Smooth muscle cell (in vitro differentiated cells): ENCODE measurements at regions not wholly inside any gene's neighbourhood (a gene's known extent, or its start where the extent isn't known, plus 50 kb on each side); places are given as distances from the start of the nearest gene placed in this dataset.

Experiments
- DNase-seq: peaks from one replicate; lab custom pipeline; 2025; ENCODE audit not compliant: unreplicated experiment; lab: John Stamatoyannopoulos, UW
- H2AFZ ChIP-seq: fragments of 200-600 bp; sonication (generic); 2 replicates; pipeline ENCODE4 v1.6.0; 2016; ENCODE audit warnings: antibody characterized with exemption, low read depth, mild to moderate bottlenecking
- H3F3A ChIP-seq: fragments of 200-600 bp; sonication (generic); 2 replicates; pipeline ENCODE4 v1.6.0; 2017; ENCODE audit warnings: antibody characterized with exemption, low read depth
- H3K27ac ChIP-seq: fragments of 200-600 bp; sonication (generic); 2 replicates; pipeline ENCODE4 v1.5.1; 2016; ENCODE audit warnings: low read depth, mild to moderate bottlenecking
- H3K27me3 ChIP-seq: fragments of 200-600 bp; sonication (generic); 2 replicates; pipeline ENCODE4 v1.6.1; 2016; ENCODE audit warnings: low read depth, mild to moderate bottlenecking
- H3K36me3 ChIP-seq: fragments of 200-600 bp; sonication (generic); 2 replicates; pipeline ENCODE4 v1.5.1; 2016; ENCODE audit warnings: low read depth
- H3K4me1 ChIP-seq: fragments of 200-600 bp; sonication (generic); 2 replicates; pipeline ENCODE4 v1.5.1; 2016; ENCODE audit warnings: low read depth
- H3K4me2 ChIP-seq: fragments of 200-600 bp; sonication (generic); 2 replicates; pipeline ENCODE4 v1.6.0; 2016; ENCODE audit warnings: mild to moderate bottlenecking
- H3K4me3 ChIP-seq: fragments of 200-600 bp; sonication (generic); 2 replicates; pipeline ENCODE4 v1.5.1; 2016; ENCODE audit warnings: mild to moderate bottlenecking
- H3K79me2 ChIP-seq: fragments of 200-600 bp; sonication (generic); 2 replicates; pipeline ENCODE4 v1.6.0; 2016; ENCODE audit warnings: low read depth, mild to moderate bottlenecking
- H3K9ac ChIP-seq: fragments of 200-600 bp; sonication (generic); 2 replicates; pipeline ENCODE4 v1.6.0; 2016; ENCODE audit warnings: low read depth
- H3K9me3 ChIP-seq: fragments of 200-600 bp; sonication (generic); replicated peaks from 2 replicates; pipeline ENCODE4 v1.5.1; 2016; ENCODE audit warnings: low read depth
- H4K20me1 ChIP-seq: fragments of 200-600 bp; sonication (generic); 2 replicates; pipeline ENCODE4 v1.6.0; 2016; ENCODE audit warnings: low read depth
- CTCF ChIP-seq: fragments of 200-600 bp; sonication (generic); IDR thresholded peaks from 2 replicates; pipeline ENCODE4 v1.5.1; 2017; ENCODE audit warnings: borderline replicate concordance, mild to moderate bottlenecking, antibody characterized with exemption; ENCODE audit not compliant: insufficient read depth, poor library complexity, severe bottlenecking
- WGBS: methylation state at CpG from one replicate; pipeline ENCODE4 v1.1.7; 2016; ENCODE audit warnings: low lambda C conversion rate; 5-methylcytosine and 5-hydroxymethylcytosine counted together

GRCh38 chr3:8405144-8405543, 96.5 kb upstream of the LMCD1 start:
- H3K4me3 ChIP-seq = no peak overlapping the region
- H3F3A ChIP-seq = no peaks in the 10 kb centered on the region
- no peaks in the 10 kb centered on the region for H4K20me1 ChIP-seq
- H3K9me3 ChIP-seq = no peaks in the 10 kb centered on the region
- H3K27ac ChIP-seq = no peak overlapping the region
- DNase-seq = no peak
- no peak overlapping the region for H3K4me2 ChIP-seq
- TF ChIP-seq CTCF = no peak
- H3K4me1 ChIP-seq = no peaks in the 10 kb centered on the region
- 93% methylated on average over 2 of the region's 2 CpGs for WGBS
- H3K9ac ChIP-seq = no peak overlapping the region
- H3K79me2 ChIP-seq = no peaks in the 10 kb centered on the region
- H2AFZ ChIP-seq = no peak overlapping the region
- H3K36me3 ChIP-seq = no peaks in the 10 kb centered on the region
- H3K27me3 ChIP-seq = no peaks in the 10 kb centered on the region

- H2AFZ ChIP-seq = no peak overlapping the region
- no peaks in the 10 kb centered on the region for H3K36me3 ChIP-seq
- 89% methylated on average over 1 of the region's 1 CpG for WGBS
- no peaks in the 10 kb centered on the region for H3K27me3 ChIP-seq
- no peaks in the 10 kb centered on the region for H3K79me2 ChIP-seq
- H3K4me2 ChIP-seq = no peak overlapping the region
- H3K9me3 ChIP-seq = no peaks in the 10 kb centered on the region
- H3K9ac ChIP-seq = no peak overlapping the region
- H3F3A ChIP-seq = no peaks in the 10 kb centered on the region
- H3K27ac ChIP-seq = no peak overlapping the region
- H3K4me3 ChIP-seq = no peak overlapping the region
- H4K20me1 ChIP-seq = no peaks in the 10 kb centered on the region
- TF ChIP-seq CTCF = no peak
- no peaks in the 10 kb centered on the region for H3K4me1 ChIP-seq
- DNase-seq = no peak
Observed at GRCh38 chr3:8406479-8406878, 95.1 kb upstream of the LMCD1 start.

GRCh38 chr3:8413337-8413926, 88.2 kb upstream of the LMCD1 start:
- Histone ChIP-seq H4K20me1 (no peaks in the 10 kb centered on the region), H3K4me3 (no peak overlapping the region), H3K27me3 (no peaks in the 10 kb centered on the region), H3K4me1 (no peaks in the 10 kb centered on the region), H3K36me3 (no peaks in the 10 kb centered on the region), H3K27ac (no peak overlapping the region), H3F3A (no peaks in the 10 kb centered on the region), H3K79me2 (no peaks in the 10 kb centered on the region), H3K9me3 (no peaks in the 10 kb centered on the region), H2AFZ (no peak overlapping the region), H3K4me2 (no peak overlapping the region), H3K9ac (no peak overlapping the region)
- no peak for TF ChIP-seq CTCF
- WGBS = 66% methylated on average over 7 of the region's 7 CpGs
- DNase-seq = no peak

GRCh38 chr3:8416965-8417364, 84.7 kb upstream of the LMCD1 start:
- Histone ChIP-seq H3K4me3 (no peak overlapping the region), H3K4me2 (peak overlapping the region; percentile 5), H2AFZ (no peak overlapping the region), H3K36me3 (no peaks in the 10 kb centered on the region), H3K9ac (no peak overlapping the region), H3K9me3 (no peaks in the 10 kb centered on the region), H3K27ac (no peak overlapping the region), H3K79me2 (no peaks in the 10 kb centered on the region), H3K4me1 (no peaks in the 10 kb centered on the region), H4K20me1 (no peaks in the 10 kb centered on the region), H3F3A (no peaks in the 10 kb centered on the region), H3K27me3 (no peaks in the 10 kb centered on the region)
- DNase-seq = no peak
- TF ChIP-seq CTCF = no peak
- 83% methylated on average over 4 of the region's 4 CpGs for WGBS
